AG09309 (cell line): ENCODE measurements at regions not wholly inside any gene's neighbourhood (a gene's known extent, or its start where the extent isn't known, plus 50 kb on each side); places are given as distances from the start of the nearest gene placed in this dataset.

ENCODE experiments used
- DNase-seq: peaks from one replicate; pipeline ENCODE4 v3.0.0-alpha.2; 2010; ENCODE audit warnings: low read depth
- H3K4me3 ChIP-seq: 2 replicates; pipeline ENCODE4 v1.5.1; 2011; ENCODE audit warnings: mild to moderate bottlenecking, low read depth, low read length, moderate library complexity; ENCODE audit not compliant: control insufficient read depth
- TF ChIP-seq, protein P1 (sequence below): IDR thresholded peaks from 2 replicates; pipeline ENCODE4 v1.5.1; 2011; ENCODE audit warnings: mild to moderate bottlenecking, low read depth, low read length, inconsistent platforms; ENCODE audit not compliant: insufficient read depth, control insufficient read depth; ENCODE audit errors: missing control alignments

GRCh38 chr15:46710401-46710960 lies 1006.8 kb upstream of the SEMA6D start:
- H3K4me3 ChIP-seq = no peak overlapping the region
- TF ChIP-seq, protein P1, sequence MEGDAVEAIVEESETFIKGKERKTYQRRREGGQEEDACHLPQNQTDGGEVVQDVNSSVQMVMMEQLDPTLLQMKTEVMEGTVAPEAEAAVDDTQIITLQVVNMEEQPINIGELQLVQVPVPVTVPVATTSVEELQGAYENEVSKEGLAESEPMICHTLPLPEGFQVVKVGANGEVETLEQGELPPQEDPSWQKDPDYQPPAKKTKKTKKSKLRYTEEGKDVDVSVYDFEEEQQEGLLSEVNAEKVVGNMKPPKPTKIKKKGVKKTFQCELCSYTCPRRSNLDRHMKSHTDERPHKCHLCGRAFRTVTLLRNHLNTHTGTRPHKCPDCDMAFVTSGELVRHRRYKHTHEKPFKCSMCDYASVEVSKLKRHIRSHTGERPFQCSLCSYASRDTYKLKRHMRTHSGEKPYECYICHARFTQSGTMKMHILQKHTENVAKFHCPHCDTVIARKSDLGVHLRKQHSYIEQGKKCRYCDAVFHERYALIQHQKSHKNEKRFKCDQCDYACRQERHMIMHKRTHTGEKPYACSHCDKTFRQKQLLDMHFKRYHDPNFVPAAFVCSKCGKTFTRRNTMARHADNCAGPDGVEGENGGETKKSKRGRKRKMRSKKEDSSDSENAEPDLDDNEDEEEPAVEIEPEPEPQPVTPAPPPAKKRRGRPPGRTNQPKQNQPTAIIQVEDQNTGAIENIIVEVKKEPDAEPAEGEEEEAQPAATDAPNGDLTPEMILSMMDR = no peak
- DNase-seq = no peak

DNA sequence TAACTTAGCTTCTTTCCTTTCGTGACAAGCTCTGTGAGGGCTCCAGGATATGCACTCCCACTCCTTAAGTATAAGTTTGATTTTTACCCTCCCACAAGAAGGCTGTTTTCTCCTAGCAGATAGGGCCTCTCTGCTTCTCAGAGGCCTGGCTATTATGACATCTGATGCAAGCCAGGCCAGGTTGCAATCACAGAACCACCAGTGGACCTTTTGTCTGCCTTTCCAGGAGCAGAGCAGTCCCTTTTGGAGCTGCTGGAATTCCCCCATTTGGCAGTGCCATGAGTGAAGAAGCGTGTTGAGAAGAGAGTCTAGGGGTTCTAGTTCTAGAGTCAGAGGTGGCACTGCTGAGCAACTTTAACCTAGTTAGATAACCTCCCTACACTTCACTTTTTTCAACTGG lies 1004.3 kb upstream of the SEMA6D start:
- no peak for DNase-seq
- TF ChIP-seq, protein P1 = no peak
- H3K4me3 ChIP-seq = no peak overlapping the region

DNA sequence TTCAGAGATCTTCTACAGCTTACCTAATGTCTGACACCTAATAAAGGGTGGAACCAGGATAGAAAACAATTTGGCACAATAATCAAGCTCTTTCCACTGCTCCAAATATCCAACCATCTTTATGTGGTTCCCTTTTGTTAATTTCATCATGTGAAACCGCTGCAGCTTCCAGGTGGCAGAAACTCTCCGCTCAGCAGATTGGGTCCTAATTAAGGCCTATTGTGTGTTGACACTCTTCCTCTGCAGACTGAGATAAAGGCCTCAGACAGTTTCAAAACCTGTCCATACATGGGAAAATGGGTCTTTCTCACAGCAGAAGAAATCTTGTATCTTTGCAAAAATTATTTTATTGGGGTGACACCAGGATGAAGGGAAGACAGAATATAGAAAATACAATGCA lies 1002.4 kb upstream of the SEMA6D start:
- H3K4me3 ChIP-seq = no peak overlapping the region
- TF ChIP-seq, protein P1 = no peak
- DNase-seq = no peak

GRCh38 chr15:46723308-46723707 lies 994.0 kb upstream of the SEMA6D start:
- TF ChIP-seq, protein P1 = no peak
- H3K4me3 ChIP-seq = no peak overlapping the region
- no peak for DNase-seq

GRCh38 chr15:46732060-46732459 lies 985.2 kb upstream of the SEMA6D start:
- no peak overlapping the region for H3K4me3 ChIP-seq
- DNase-seq = no peak
- TF ChIP-seq, protein P1 = no peak

DNA sequence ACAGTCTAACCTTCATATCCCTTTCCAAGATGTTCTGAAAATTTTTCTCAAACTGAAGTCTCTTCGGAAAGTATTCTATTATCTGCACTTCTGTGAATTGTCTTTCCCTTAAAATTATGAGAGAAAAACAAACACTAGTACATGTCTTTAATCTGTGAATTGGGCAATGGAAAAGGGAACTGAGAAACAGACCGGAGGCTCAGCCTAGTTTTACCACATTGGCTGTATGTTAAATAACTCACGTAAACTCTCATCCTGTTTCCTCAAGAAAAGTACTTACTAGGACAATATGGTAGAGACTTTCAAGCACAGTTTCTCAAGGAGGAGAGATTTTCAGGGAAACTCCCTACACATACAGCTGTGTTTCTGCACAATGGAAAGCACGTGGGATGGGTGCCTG lies 982.2 kb upstream of the SEMA6D start:
- no peak overlapping the region for H3K4me3 ChIP-seq
- TF ChIP-seq, protein P1 = no peak
- no peak for DNase-seq

DNA sequence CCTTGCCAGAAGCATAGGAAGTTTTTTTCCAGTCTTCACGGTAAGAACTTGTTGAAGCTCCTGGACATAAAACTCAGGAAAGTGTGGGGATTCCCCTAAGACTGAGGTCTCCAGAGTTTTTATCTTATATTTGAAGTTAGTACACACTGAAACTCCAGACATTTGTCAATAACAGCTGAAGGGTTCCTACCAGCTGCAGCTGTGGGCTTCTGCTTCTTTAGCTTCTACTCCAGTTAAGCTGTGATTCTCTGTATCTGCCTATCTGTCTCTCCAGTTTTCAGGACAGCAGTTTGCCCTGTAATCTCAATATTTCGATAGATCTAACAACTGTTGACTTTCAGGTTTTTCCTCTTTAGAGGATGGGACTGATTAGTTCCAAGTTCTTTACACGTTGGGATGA lies 966.0 kb upstream of the SEMA6D start:
- TF ChIP-seq, protein P1 = no peak
- H3K4me3 ChIP-seq = no peak overlapping the region
- no peak for DNase-seq
